Endodermal cell (in vitro differentiated cells): ENCODE measurements at regions not wholly inside any gene's neighbourhood (a gene's known extent, or its start where the extent isn't known, plus 50 kb on each side); places are given as distances from the start of the nearest gene placed in this dataset.
"Not testable (repeated sequence)": the region's sequence is repeated elsewhere in the genome, so short reads cannot be mapped to it uniquely, and the experiment has no call there.

Source experiments
- DNase-seq: peaks from one replicate; pipeline ENCODE4 v3.0.0-alpha.2; 2017
- H3K27ac ChIP-seq: 2 replicates; pipeline ENCODE4 v1.5.1; 2013; ENCODE audit warnings: mild to moderate bottlenecking, low read depth, low read length, moderate library complexity
- H3K27me3 ChIP-seq: 2 replicates; pipeline ENCODE4 v1.6.1; 2013; ENCODE audit warnings: mild to moderate bottlenecking, low read length, moderate library complexity; ENCODE audit not compliant: insufficient read depth, control insufficient read depth, poor library complexity, severe bottlenecking
- H3K36me3 ChIP-seq: 2 replicates; pipeline ENCODE4 v1.7.0; 2013; ENCODE audit warnings: mild to moderate bottlenecking, low read length, moderate library complexity; ENCODE audit not compliant: control insufficient read depth, insufficient read depth
- H3K4me1 ChIP-seq: one replicate; pipeline ENCODE4 v1.7.0; 2013; ENCODE audit warnings: low read length; ENCODE audit not compliant: control insufficient read depth, insufficient read depth
- H3K4me3 ChIP-seq: 2 replicates; pipeline ENCODE4 v1.5.1; 2013; ENCODE audit warnings: mild to moderate bottlenecking, low read length, moderate library complexity
- H3K9ac ChIP-seq: 2 replicates; pipeline ENCODE4 v1.6.1; 2013; ENCODE audit warnings: mild to moderate bottlenecking, low read length, moderate library complexity; ENCODE audit not compliant: poor library complexity, severe bottlenecking; ENCODE audit errors: extremely low read depth
- H3K9me3 ChIP-seq: 2 replicates; pipeline ENCODE4 v1.6.1; 2013; ENCODE audit warnings: mild to moderate bottlenecking, low read length, moderate library complexity; ENCODE audit not compliant: control insufficient read depth
- H3K27ac Mint-ChIP-seq: 2 replicates; pipeline ENCODE4 v1.8.0; 2020; ENCODE audit warnings: mixed read lengths
- H3K27me3 Mint-ChIP-seq: 2 replicates; pipeline ENCODE4 v1.8.0; 2021; ENCODE audit warnings: mild to moderate bottlenecking, mixed read lengths; ENCODE audit not compliant: insufficient read depth
- H3K36me3 Mint-ChIP-seq: 2 replicates; pipeline ENCODE4 v1.8.0; 2020; ENCODE audit warnings: low read depth, mixed read lengths
- H3K4me1 Mint-ChIP-seq: 2 replicates; pipeline ENCODE4 v1.8.0; 2020; ENCODE audit warnings: mixed read lengths
- H3K4me3 Mint-ChIP-seq: 2 replicates; pipeline ENCODE4 v1.8.0; 2020; ENCODE audit warnings: mild to moderate bottlenecking, moderate library complexity, mixed read lengths
- H3K9me3 Mint-ChIP-seq: 2 replicates; pipeline ENCODE4 v1.8.0; 2020; ENCODE audit warnings: mild to moderate bottlenecking, mixed read lengths
- CTCF ChIP-seq: fragments of 200-600 bp; sonication (generic); conservative IDR thresholded peaks from 2 replicates; pipeline ENCODE4 v1.5.0; 2021; ENCODE audit warnings: antibody characterized with exemption, mild to moderate bottlenecking
- WGBS, 2 experiments: methylation state at CpG; one replicate each; pipeline versions ENCODE4 v1.1.5 to v1.1.7; 2013; ENCODE audit warnings: missing lambda C conversion rate in 2 of 2, mixed read lengths in 1 of 2; ENCODE audit not compliant: insufficient coverage in 1 of 2, insufficient read length in 1 of 2; 5-methylcytosine and 5-hydroxymethylcytosine counted together

GRCh38 chr5:28807195-28807729 lies 1768.9 kb upstream of the CDH9 start:
- H3K27me3 ChIP-seq, result no peaks in the 10 kb centered on the region
- no peak overlapping the region for H3K4me3 Mint-ChIP-seq
- no peaks in the 10 kb centered on the region for H3K9me3 ChIP-seq
- no peak for TF ChIP-seq CTCF
- no peaks in the 10 kb centered on the region for H3K4me1 ChIP-seq
- H3K4me1 Mint-ChIP-seq, result peaks cover 2% of the 10 kb centered on the region
- H3K9ac ChIP-seq, result no peak overlapping the region
- peaks cover 7% of the 10 kb centered on the region for H3K9me3 Mint-ChIP-seq
- H3K4me3 ChIP-seq, result no peak overlapping the region
- no peak overlapping the region for H3K27ac ChIP-seq
- DNase-seq, result no peak
- H3K36me3 Mint-ChIP-seq, result no peaks in the 10 kb centered on the region
- 74 to 100% methylated on average over 1 to 2 of the region's 2 CpGs for WGBS, 2 experiments
- no peaks in the 10 kb centered on the region for H3K27me3 Mint-ChIP-seq
- H3K36me3 ChIP-seq, result no peaks in the 10 kb centered on the region
- no peak overlapping the region for H3K27ac Mint-ChIP-seq

- peaks cover 14% of the 10 kb centered on the region for H3K9me3 Mint-ChIP-seq
- H3K27me3 Mint-ChIP-seq, H3K27ac ChIP-seq, DNase-seq, H3K4me3 ChIP-seq, H3K36me3 ChIP-seq, H3K27me3 ChIP-seq, H3K9ac ChIP-seq, H3K9me3 ChIP-seq, H3K4me1 Mint-ChIP-seq, H3K36me3 Mint-ChIP-seq, H3K4me1 ChIP-seq, H3K4me3 Mint-ChIP-seq, H3K27ac Mint-ChIP-seq: not testable (repeated sequence)
- 95% methylated on average over 4 of the region's 16 CpGs; no CpG with 5 or more reads in 1 of the 2 experiments for WGBS, 2 experiments
These were observed 1760.6 kb upstream of the CDH9 start for GRCh38 chr5:28799035-28799434.

- Mint-ChIP-seq H3K36me3 (no peaks in the 10 kb centered on the region), H3K27me3 (no peaks in the 10 kb centered on the region), H3K4me3 (no peak overlapping the region), H3K27ac (no peak overlapping the region), H3K4me1 (peaks cover 13% of the 10 kb centered on the region), H3K9me3 (no peaks in the 10 kb centered on the region)
- H3K4me3 ChIP-seq, result no peak overlapping the region
- H3K27ac ChIP-seq, result no peak overlapping the region
- no peaks in the 10 kb centered on the region for H3K27me3 ChIP-seq
- H3K36me3 ChIP-seq, result no peaks in the 10 kb centered on the region
- H3K9ac ChIP-seq, result no peak overlapping the region
- TF ChIP-seq CTCF, result no peak
- no peak for DNase-seq
- H3K9me3 ChIP-seq, result no peaks in the 10 kb centered on the region
- peaks cover 2% of the 10 kb centered on the region for H3K4me1 ChIP-seq
These were observed 1750.6 kb upstream of the CDH9 start for GRCh38 chr5:28788954-28789353.

DNA sequence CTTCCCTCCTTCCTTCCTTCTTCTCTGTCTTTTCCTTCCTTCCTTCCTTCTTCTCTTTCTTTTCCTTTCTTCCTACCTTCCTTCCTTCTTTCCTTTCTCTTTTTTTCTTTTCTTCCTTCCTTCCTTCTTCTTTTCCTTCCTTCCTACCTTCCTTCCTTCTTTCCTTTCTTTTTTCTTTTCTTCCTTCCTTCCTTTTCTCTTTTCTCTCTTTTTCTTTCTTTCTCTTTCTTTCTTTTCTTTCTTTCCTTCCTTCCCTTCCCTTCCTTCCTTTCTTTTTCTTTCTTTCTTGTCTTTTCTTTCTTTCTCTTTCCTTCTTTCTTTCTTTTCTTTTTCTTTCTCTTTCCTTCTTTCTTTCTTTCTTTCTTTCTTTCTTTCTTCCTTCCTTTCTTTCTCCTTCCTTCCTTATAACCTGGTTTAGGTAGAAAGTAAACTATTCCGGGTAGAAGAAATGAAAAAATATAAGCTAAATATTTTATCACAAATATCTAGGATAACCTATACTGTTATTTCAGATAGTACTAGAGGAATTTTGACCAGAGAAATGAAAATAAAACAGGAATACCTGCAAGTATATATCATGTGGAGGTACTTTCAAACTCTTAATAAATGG lies 1741.8 kb upstream of the CDH9 start:
- no peak for TF ChIP-seq CTCF
- no peaks in the 10 kb centered on the region for H3K9me3 Mint-ChIP-seq
- Histone ChIP-seq H3K27me3 (no peaks in the 10 kb centered on the region), H3K4me1 (peaks cover 6% of the 10 kb centered on the region), H3K4me3 (no peak overlapping the region), H3K9ac (no peak overlapping the region), H3K36me3 (no peaks in the 10 kb centered on the region), H3K9me3 (no peaks in the 10 kb centered on the region), H3K27ac (no peak overlapping the region)
- H3K4me1 Mint-ChIP-seq, result peaks cover 15% of the 10 kb centered on the region
- no peak for DNase-seq
- no peak overlapping the region for H3K4me3 Mint-ChIP-seq
- H3K27me3 Mint-ChIP-seq, result no peaks in the 10 kb centered on the region
- H3K27ac Mint-ChIP-seq, result no peak overlapping the region
- H3K36me3 Mint-ChIP-seq, result no peaks in the 10 kb centered on the region
- WGBS, 2 experiments, result no CpG with 5 or more reads among the region's 1 CpG
